ENCODE measurements at regions not wholly inside any gene's neighbourhood (a gene's known extent, or its start where the extent isn't known, plus 50 kb on each side); places are given as distances from the start of the nearest gene placed in this dataset.

DNA sequence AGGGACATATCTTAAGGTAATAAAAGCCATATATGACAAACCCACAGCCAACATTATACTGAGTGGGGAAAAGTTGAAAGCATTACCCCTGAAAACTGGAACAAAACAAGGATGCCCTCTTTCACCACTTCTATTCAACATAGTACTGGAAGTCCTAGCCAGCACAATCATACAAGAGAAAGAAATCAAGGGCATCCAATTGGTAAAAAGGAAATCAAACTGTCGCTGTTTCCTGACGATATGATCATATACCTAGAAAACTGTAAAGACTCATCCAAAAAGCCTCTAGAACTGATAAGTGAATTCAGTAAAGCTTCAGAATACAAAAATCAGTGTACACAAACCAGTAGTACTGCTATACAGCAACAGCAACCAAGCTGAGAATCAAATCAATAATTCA lies 53.8 kb upstream of the PSME4 start:
- no peak for DNase-seq (ENCODE audit: low spot score in 2 of 2)
- H3K4me3 ChIP-seq: no peak overlapping the region
- H3K36me3 ChIP-seq (replicated peaks): no peaks in the 10 kb centered on the region
- peaks cover 8% of the 10 kb centered on the region for H3K9me3 ChIP-seq
- H3K27me3 ChIP-seq (ENCODE audit: low read depth): no peaks in the 10 kb centered on the region; the same call in 1 of the 2 replicates
- in situ Hi-C loops (cut with MboI; ENCODE audit: low sequenced_read_pairs): no loop called here
- no peaks in the 10 kb centered on the region for H3K4me1 ChIP-seq

DNA sequence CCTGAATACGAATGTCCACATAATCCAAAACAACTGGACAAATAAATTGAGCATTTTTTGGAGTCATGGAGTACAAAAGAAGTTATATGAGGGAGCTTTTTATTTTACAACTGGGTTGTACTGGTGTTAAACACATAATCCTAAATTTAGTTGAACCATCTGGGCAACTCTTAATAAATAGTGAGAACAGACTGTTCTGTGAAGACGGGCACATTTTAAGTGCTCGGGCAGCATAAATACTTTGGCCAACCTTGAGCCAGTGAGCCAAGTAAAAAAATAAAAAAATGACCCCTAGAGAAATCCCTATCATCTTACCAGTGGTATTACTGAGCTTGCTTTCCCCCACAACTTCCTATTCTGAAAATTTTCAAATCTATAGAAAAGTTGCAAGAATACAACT lies 50.9 kb upstream of the PSME4 start:
- Histone ChIP-seq H3K27me3 (ENCODE audit: low read depth) (no peaks in the 10 kb centered on the region; the same call in 1 of the 2 replicates), H3K4me1 (no peaks in the 10 kb centered on the region), H3K9me3 (peaks cover 8% of the 10 kb centered on the region), H3K36me3 (replicated peaks) (no peaks in the 10 kb centered on the region), H3K4me3 (no peak overlapping the region)
- DNase-seq (ENCODE audit: low spot score in 2 of 2): no peak
- in situ Hi-C loops (cut with MboI; ENCODE audit: low sequenced_read_pairs): no loop called here

DNA sequence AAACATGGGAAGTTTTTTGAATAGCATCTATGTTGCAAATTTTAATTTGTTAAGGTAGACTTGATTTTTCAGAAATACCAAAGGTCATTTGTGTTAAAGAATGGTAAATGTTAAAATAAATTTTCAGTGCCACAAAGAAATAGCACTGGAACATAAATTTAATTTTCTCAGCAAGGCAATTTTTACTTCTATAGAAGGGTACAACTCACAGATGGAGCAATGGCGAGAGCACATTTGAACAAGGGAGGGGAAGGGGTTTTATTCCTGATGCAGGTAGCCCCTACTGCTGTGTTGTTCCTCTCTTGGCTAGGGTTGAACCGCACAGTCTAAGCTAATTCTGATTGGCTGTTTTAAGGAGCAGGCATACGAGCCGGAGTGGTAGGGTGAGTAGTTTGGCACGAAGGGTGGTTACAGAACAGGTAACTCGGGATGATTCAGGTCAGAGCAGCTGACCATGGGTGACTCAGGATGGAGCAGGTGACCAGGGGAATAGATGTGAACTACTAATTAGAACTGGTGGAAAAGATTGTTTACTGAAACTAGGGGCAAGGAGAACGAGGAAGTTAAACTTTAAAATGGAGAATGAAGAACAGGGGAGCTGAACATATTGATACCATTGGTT lies 50.1 kb upstream of the PSME4 start:
- Histone ChIP-seq H3K9me3 (peaks cover 8% of the 10 kb centered on the region), H3K27me3 (ENCODE audit: low read depth) (no peaks in the 10 kb centered on the region; the same call in 1 of the 2 replicates), H3K4me1 (no peaks in the 10 kb centered on the region), H3K36me3 (replicated peaks) (no peaks in the 10 kb centered on the region), H3K4me3 (no peak overlapping the region)
- in situ Hi-C loops (cut with MboI; ENCODE audit: low sequenced_read_pairs): no loop called here
- no peak for DNase-seq (ENCODE audit: low spot score in 2 of 2)
